Amniotic epithelial cell (primary cell): ENCODE measurements at regions not wholly inside any gene's neighbourhood (a gene's known extent, or its start where the extent isn't known, plus 50 kb on each side); places are given as distances from the start of the nearest gene placed in this dataset.
"Not testable (repeated sequence)": the region's sequence is repeated elsewhere in the genome, so short reads cannot be mapped to it uniquely, and the experiment has no call there.

Experiments used
- DNase-seq: peaks from one replicate; pipeline ENCODE4 v3.0.0-alpha.2; 2010; ENCODE audit warnings: low read depth

DNA sequence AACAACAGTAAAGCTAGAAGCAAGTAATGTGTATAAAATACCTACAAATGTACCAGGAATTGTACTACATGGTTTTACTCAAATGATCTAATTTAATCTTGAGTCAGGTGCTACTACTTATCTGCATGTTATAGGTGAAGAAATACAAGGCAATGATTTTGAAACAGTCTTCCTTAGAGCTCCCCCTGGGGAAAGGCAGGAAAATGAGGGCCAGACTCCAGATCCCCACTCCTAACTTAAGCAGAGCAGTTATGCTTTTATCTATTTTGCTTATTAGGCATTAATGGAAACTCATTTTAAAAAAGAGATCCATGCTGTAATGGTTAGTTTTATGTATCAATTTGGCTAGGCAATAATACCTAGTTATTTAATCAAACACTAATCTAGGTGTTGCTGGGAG, 109.3 kb upstream of the CPSF6 start:
- DNase-seq = peak; percentile 59

- DNase-seq = no peak
These were observed 108.3 kb upstream of the CPSF6 start for GRCh38 chr12:69131077-69131476.

GRCh38 chr12:69136931-69137613, 102.3 kb upstream of the CPSF6 start:
- DNase-seq = no peak

GRCh38 chr12:69141074-69141473, 98.3 kb upstream of the CPSF6 start:
- DNase-seq = no peak

DNA sequence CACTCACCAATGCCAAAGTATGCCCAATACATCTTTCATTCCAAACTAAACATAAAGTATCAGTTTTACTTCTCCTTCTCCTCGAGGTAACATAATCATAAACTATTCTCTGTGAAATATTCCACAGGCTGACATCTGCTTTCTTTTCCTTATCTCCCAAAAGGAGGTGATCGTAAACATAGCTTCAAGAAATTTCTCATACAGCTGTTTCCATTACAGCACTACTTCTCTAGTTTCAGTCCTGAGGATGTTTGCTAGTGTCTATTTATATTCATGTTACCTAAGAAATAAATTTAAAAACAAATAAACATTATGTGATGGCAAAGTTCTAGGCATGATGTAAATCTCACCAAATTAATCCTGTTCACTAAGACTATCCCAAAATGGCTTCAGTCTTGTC, 90.1 kb upstream of the CPSF6 start:
- DNase-seq = no peak

GRCh38 chr12:69150083-69150795, 89.1 kb upstream of the CPSF6 start:
- DNase-seq = no peak

DNA sequence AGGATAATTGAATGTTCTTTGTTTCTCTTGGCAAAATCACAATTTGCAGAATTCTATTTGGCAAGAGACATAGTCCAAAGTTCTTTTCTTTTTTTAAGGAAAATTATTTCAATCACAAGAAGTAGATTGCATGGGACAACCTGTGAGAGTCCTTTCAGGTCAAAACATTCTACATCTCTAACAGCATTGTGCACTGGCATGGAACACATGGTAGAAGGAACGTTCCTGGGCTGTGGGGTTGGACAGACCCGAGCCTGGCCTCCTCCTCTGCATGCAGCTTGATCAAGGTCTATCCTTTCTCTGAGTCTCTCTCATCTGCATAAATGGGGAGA, 88.6 kb upstream of the CPSF6 start:
- no peak for DNase-seq

GRCh38 chr12:69151254-69151764, 88.1 kb upstream of the CPSF6 start:
- DNase-seq = no peak

- peak; percentile 39 for DNase-seq
These were observed 84.6 kb upstream of the CPSF6 start for GRCh38 chr12:69154585-69155363.

DNA sequence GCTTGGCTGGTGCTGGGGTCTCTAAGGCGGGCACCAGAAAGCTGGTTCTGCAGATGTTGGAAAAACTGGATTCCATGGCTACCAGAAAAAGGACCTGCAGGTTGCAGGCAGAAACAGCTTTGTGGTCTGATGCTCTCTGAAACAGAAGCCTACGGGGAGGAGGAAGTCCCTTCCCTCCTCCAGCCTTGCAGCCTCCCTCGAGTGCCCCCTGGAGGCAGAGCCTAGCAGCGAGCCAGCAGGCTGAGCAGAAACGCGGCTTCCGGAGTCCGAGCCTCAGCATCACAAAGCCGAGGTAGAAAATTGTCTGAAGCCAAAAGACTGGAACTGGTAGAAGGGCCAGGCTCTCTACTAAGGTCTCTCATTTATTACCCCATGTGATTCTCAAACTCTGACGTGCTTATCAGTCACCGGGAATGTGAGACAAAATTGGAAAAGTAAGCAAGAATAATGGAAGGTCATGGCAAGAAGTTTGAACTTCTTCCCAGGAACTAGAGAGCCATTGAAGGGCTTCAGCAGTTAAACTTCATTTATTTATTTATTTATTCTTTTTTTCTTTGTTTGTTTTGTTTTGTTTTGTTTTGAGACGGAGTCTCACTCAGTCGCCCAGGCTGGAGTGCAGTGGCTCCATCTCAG, 82.2 kb upstream of the CPSF6 start:
- DNase-seq = peak; percentile 74

GRCh38 chr12:69161829-69162228, 77.5 kb upstream of the CPSF6 start:
- peak; percentile 11 for DNase-seq

GRCh38 chr12:69163681-69164362, 75.5 kb upstream of the CPSF6 start:
- peak; percentile 50 for DNase-seq

DNA sequence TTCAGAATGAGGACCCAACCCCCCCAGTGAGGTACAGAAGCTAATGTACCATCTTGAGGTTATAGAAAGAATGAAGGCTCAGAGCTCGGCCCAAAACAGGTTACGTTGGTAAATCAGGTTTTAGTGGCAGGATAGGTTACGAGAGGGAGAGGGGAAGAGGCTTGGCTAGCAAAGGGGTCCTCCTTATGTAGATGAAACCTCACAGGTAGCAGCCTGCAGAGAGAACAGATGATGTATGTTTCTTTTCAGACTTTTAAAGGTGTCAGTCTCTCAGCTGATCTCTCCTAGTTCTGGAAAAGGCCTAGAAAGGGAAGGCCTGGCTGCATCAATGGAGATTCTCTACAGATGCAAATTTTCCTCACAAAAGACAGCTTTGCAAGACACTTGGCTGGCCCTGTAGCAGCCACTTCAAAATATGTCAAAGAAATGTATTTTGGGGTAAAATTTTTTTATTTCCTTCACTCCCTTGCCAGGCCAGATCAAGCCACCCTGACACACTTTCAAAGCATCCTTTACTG, 71.7 kb upstream of the CPSF6 start:
- no peak for DNase-seq

- DNase-seq = no peak
These were observed 71.0 kb upstream of the CPSF6 start for GRCh38 chr12:69168363-69168762.

DNA sequence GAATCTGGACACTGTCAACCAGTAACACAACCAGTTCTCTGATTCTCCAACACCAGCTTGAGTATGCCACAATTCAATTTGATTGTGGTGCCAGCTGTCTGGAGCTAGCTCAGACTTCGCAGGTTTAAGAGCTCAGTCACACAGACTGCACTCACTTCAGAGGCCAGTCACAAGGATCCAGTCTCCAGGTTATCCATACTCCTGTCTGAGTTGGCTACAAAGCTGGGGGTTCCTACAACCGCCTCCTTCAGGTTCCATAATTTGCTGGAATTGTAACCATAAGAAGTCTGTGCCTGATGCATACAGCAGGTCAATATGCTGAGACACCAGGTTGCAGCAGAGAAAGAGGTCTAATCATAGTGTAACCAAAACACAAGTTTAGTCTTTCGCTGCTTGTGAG, 70.5 kb upstream of the CPSF6 start:
- no peak for DNase-seq

GRCh38 chr12:69170293-69170692, 69.1 kb upstream of the CPSF6 start:
- DNase-seq = no peak

DNA sequence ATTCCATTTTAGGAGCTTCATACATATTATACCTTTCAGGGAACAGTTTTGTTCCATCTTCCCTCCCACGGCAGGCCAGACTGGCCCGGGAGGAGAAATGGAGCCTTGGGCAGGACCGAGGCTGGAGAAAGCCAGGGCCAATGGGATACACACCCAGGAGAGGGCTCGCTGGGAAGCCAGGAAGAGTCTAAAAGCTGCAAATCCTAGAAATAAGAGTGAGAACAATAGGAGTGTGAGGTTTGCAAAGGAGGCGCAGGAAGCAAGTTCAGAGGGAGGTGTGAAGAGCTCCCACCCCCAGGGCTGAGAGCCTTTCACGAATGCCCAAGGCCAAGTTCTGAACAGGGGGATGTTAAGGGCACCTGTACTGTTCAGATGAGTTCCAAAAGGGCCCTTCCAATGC, 67.5 kb upstream of the CPSF6 start:
- no peak for DNase-seq

- DNase-seq = no peak
These were observed 66.9 kb upstream of the CPSF6 start for GRCh38 chr12:69172491-69172890.

GRCh38 chr12:69173368-69173767, 66.0 kb upstream of the CPSF6 start:
- DNase-seq = no peak

DNA sequence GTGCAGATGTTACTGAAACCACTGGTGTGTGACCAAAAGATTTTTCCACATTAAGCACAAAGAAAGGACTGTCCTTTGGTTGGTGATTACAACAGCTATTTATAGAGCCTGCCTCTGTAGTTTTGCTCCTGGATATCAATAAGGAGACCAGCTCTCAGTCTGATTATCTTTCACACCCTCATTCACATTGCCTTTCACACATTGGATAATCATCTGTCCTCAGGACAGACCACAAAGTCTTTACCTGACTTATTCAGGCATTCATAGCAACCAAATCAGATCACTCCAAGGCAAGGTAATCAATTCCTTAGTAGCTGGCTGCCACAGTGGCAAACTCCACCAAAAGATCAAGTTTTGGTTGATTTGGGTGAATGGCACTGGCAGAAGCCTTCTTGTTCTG, 59.6 kb upstream of the CPSF6 start:
- no peak for DNase-seq

DNA sequence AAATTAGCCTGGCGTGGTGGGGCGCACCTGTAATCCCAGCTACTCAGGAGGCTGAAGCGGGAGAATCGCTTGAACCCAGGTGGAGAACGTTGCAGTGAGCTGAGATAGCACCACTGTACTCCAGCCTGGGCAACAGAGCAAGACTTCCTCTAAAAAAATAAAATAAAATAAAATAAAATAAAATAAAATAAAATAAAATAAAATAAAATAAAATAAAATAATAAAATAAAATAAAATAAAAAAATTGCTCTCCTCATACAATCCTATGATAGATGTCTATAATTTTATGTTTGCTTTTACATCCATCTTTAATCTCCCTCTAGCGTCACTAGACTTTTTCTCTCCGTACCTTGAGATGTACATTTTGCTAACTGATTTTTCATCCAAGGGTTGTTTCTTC, 51.8 kb upstream of the CPSF6 start:
- DNase-seq = not testable (repeated sequence)
